Memory B cell (primary cell): ENCODE measurements at regions not wholly inside any gene's neighbourhood (a gene's known extent, or its start where the extent isn't known, plus 50 kb on each side); places are given as distances from the start of the nearest gene placed in this dataset.

Experiments
- ATAC-seq: fragments of 150-1000 bp; cut with Tn5 transposase; 2 replicates; pipeline ENCODE4 v1.10.0; 2021; ENCODE audit warnings: low read depth, mild to moderate bottlenecking, moderate library complexity
- DNase-seq, 2 donors: peaks; one replicate each; pipeline ENCODE4 v3.0.0; 2022; ENCODE audit warnings: low spot score in 2 of 2
- H3K27ac Mint-ChIP-seq: one replicate; pipeline ENCODE4 v1.8.0; 2022; ENCODE audit warnings: mild to moderate bottlenecking, moderate library complexity, mixed read lengths
- H3K27me3 Mint-ChIP-seq: one replicate; pipeline ENCODE4 v1.8.0; 2022; ENCODE audit warnings: mixed read lengths
- H3K36me3 Mint-ChIP-seq: one replicate; pipeline ENCODE4 v1.8.0; 2022; ENCODE audit warnings: mild to moderate bottlenecking, mixed read lengths
- H3K4me1 Mint-ChIP-seq: one replicate; pipeline ENCODE4 v1.8.0; 2022; ENCODE audit warnings: mixed read lengths
- H3K4me3 Mint-ChIP-seq: one replicate; pipeline ENCODE4 v1.8.0; 2022; ENCODE audit warnings: mild to moderate bottlenecking, moderate library complexity, mixed read lengths
- H3K9me3 Mint-ChIP-seq: one replicate; pipeline ENCODE4 v1.8.0; 2022; ENCODE audit warnings: mixed read lengths

DNA sequence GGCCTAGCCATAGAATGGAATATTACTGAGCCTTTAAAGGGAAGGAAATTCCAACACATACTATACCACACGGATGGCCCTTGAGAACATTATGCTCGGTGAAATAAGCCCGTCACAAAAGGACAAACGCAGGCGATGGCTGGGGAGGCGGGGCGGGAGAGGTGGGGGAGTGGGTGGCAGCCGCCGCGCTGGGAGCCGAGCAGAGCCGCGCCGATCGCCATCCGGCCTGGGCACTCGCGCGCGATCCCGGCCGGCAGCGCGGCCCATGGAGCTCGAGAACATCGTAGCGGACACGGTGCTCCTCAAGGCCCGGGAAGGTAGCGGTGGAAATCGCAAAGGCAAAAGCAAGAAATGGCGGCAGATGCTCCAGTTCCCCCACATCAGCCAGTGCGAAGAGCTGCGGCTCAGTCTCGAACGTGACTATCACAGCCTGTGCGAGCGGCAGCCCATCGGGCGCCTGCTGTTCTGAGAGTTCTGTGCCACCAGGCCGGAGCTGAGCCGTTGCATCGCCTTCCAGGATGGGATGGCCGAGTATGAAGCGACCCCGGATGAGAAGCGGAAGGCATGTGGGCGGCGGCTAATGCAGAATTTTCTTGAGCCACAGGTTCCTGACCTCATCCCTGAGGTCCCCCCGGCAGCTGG is 140.1 kb downstream of the ZDHHC20 start:
- peaks cover 11% of the 10 kb centered on the region for H3K36me3 Mint-ChIP-seq
- peak overlapping the region; percentile 67 for H3K4me3 Mint-ChIP-seq
- H3K9me3 Mint-ChIP-seq = no peaks in the 10 kb centered on the region
- no peak overlapping the region for H3K27ac Mint-ChIP-seq
- H3K27me3 Mint-ChIP-seq = no peaks in the 10 kb centered on the region
- DNase-seq (no peak), ATAC-seq (peak; percentile 19)
- H3K4me1 Mint-ChIP-seq = no peaks in the 10 kb centered on the region

DNA sequence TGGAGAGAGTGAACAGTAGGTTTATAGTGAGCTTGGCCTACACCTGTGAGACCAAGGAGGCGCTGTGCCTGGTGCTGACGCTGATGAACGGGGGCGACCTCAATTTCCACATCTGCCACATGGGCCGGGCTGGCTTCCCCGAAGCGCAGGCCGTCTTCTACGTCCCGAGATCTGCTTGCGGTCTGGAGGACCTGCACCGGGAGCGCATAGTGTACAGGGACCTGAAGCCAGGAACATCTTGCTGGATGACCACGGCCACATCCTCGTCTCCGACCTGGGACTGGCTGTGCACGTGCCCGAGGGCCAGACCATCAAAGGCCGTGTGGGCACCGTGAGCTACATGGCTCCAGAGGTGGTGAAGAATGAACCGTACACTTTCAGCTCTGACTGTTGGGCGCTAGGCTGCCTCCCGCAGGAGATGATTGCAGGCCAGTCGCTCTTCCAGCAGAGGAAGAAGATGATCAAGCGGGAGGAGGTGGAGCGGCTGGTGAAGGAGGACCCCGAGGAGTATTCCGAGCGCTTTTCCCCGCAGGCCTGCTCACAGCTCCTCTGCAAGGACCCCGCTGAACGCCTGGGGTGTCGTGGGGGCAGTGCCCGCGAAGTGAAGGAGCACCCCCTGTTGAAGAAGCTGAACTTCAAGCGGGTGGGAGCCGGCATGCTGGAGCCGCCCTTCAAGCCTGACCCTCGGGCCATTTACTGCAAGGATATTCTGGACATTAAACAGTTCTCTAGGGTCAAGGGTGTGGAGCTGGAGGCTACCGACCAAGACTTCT is 139.0 kb downstream of the ZDHHC20 start:
- no peak for ATAC-seq
- Mint-ChIP-seq H3K9me3 (no peaks in the 10 kb centered on the region), H3K4me1 (peaks cover 3% of the 10 kb centered on the region), H3K36me3 (peaks cover 11% of the 10 kb centered on the region), H3K4me3 (no peak overlapping the region), H3K27ac (no peak overlapping the region), H3K27me3 (no peaks in the 10 kb centered on the region)
- DNase-seq = no peak

DNA sequence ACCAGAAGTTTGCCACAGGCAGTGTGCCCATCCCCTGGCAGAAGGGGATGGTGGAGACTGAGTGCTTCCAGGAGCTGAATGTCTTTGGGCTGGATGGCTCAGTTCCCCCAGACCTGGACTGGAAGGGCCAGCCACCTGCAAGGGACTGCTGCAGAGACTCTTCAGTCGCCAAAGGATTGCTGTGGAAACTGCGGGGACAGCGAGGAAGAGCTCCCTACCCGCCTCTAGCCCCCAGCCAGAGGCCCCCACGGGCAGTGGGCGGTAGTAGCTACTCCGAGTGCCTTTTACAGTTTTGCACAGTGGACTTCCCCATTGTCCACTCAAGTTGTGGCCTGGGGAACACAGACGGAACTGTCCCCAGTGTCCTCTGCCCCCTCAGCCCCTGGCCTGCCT is 138.5 kb downstream of the ZDHHC20 start:
- peaks cover 5% of the 10 kb centered on the region for H3K4me1 Mint-ChIP-seq
- no peak for ATAC-seq
- H3K27ac Mint-ChIP-seq = no peak overlapping the region
- no peak overlapping the region for H3K4me3 Mint-ChIP-seq
- peaks cover 2% of the 10 kb centered on the region for H3K9me3 Mint-ChIP-seq
- no peak for DNase-seq
- H3K27me3 Mint-ChIP-seq = no peaks in the 10 kb centered on the region
- H3K36me3 Mint-ChIP-seq = peaks cover 12% of the 10 kb centered on the region

DNA sequence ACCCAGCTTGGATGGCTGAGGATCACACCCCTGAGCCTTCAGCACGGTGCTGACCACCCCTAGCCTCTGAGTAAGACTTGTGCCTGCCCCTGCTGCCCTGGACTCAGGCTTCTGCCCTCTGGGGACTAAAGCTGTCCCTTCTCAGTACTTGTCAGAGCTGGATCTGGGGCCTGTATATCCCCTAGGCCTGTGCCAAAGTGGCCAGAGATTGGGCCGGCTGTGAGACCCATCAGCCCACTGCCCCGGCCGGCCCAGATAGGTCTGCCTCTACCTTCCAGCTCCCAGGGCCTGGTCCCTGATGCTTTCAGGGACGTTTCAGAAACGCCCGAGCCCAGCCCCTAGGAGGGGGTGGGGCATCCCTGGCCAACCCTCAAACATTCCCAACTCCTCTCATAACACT is 137.8 kb downstream of the ZDHHC20 start:
- Mint-ChIP-seq H3K27me3 (no peaks in the 10 kb centered on the region), H3K4me1 (peaks cover 8% of the 10 kb centered on the region), H3K36me3 (peaks cover 12% of the 10 kb centered on the region), H3K4me3 (no peak overlapping the region), H3K27ac (no peak overlapping the region), H3K9me3 (peaks cover 2% of the 10 kb centered on the region)
- no peak for ATAC-seq
- DNase-seq = no peak

DNA sequence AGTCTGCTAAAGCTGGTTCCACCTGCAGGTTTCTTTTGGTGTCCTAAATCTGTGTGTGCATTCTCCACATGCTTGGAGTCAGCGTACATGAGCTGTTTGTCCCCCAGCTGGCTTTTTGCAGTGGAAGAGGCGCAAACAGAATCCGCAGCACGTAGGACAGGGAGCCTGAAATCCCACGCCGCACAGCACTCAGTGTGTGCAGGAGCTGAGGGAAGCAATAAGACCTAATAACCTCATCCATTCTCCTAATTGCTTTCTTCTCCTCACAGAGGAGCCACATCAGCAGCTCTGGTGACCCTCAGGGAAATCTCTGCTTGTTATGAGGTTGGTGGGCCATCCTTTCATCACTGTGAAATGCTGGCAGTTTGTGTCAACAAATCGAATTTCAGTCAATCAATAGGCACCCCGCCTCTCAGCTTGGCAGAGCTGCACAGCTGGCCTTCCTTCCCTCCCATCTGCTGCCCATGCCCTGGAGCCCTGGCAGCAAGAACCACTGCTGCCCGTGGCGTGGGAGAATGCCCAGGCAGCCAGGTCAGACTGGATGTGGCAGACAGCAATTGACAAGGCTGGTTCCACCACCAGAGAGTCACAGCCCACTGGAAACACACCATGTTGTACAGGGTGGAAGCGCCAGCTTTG is 136.7 kb downstream of the ZDHHC20 start:
- peaks cover 11% of the 10 kb centered on the region for H3K4me1 Mint-ChIP-seq
- no peak overlapping the region for H3K27ac Mint-ChIP-seq
- no peak for DNase-seq
- no peak for ATAC-seq
- H3K4me3 Mint-ChIP-seq = no peak overlapping the region
- H3K27me3 Mint-ChIP-seq = no peaks in the 10 kb centered on the region
- H3K9me3 Mint-ChIP-seq = peaks cover 2% of the 10 kb centered on the region
- peaks cover 14% of the 10 kb centered on the region for H3K36me3 Mint-ChIP-seq
